ENCODE measurements at regions not wholly inside any gene's neighbourhood (a gene's known extent, or its start where the extent isn't known, plus 50 kb on each side); places are given as distances from the start of the nearest gene placed in this dataset.

GRCh38 chr3:162348912-162349311, 852.3 kb downstream of the OTOL1 start:
- TF ChIP-seq CTCF (IDR thresholded peaks at IDR 0.05 in 2 of 3, conservative IDR thresholded peaks at IDR 0.05 in 1 of 3; ENCODE audit: borderline replicate concordance in 1 of 3, insufficient read depth in 1 of 3, low read depth in 2 of 3, low read length in 2 of 3) (no peak), ZFX (IDR thresholded peaks at IDR 0.05) (no peak), ELF1 (IDR thresholded peaks at IDR 0.05; ENCODE audit: borderline replicate concordance, low read depth) (no peak), EZH2 (IDR thresholded peaks at IDR 0.05) (no peak), POLR2AphosphoS5 (IDR thresholded peaks at IDR 0.05; ENCODE audit: low read depth, low read length) (no peak), POLR2A (IDR thresholded peaks at IDR 0.05; ENCODE audit: borderline replicate concordance, extremely low read depth, insufficient read depth, insufficient read length) (no peak), MAX (IDR thresholded peaks at IDR 0.05) (no peak)

All from HCT116 (cell line).